ENCODE measurements at regions not wholly inside any gene's neighbourhood (a gene's known extent, or its start where the extent isn't known, plus 50 kb on each side); places are given as distances from the start of the nearest gene placed in this dataset.

- intact Hi-C loops (cut with DNase I; ENCODE audit: low total_unique reads) (loop anchor here (5.0 kb wide), 1 partner anchor 1722 kb away; no protein-coding TSS in a partner anchor), in situ Hi-C loops (cut with MboI; ENCODE audit: low sequenced_read_pairs in 4 of 4) (loop anchor here in 3 of 4 donors (5.0 to 25.0 kb wide), 4 partner anchors 109 to 142 kb away; partner anchors contain the start of genes HNRNPU (in 2 of the 3) and COX20 (in 1 of the 3))
- no peak for DNase-seq
- Histone ChIP-seq H3K4me3 (no peak overlapping the region), H3K36me3 (no peaks in the 10 kb centered on the region), H3K27me3 (no peaks in the 10 kb centered on the region), H3K27ac (peak overlapping the region in 1 of 4 donors; percentile 19), H3K9me3 (no peaks in the 10 kb centered on the region), H3K4me1 (peaks cover 7% of the 10 kb centered on the region in 2 donors)
- TF ChIP-seq CTCF (IDR thresholded peaks at IDR 0.05 in 4 of 5, conservative IDR thresholded peaks at IDR 0.05 in 1 of 5) (no peak), POLR2A (IDR thresholded peaks at IDR 0.05) (no peak)
- no peak for ATAC-seq
These were observed 109.8 kb upstream of the HNRNPU start for GRCh38 chr1:244974106-244974505.

GRCh38 chr1:244971552-244972216, 107.3 kb upstream of the HNRNPU start:
- H3K27me3 ChIP-seq, result no peaks in the 10 kb centered on the region
- ATAC-seq (no peak), DNase-seq (no peak)
- intact Hi-C loops (cut with DNase I; ENCODE audit: low total_unique reads), result loop anchor here (1.0 to 5.0 kb wide), 4 partner anchors 69 to 1719 kb away; partner anchors contain the start of genes DESI2 and HNRNPU
- H3K27ac ChIP-seq, result peak overlapping the region; percentile 98 to 100 (median 98)
- in situ Hi-C loops (cut with MboI; ENCODE audit: low sequenced_read_pairs in 4 of 4), result loop anchor here in 3 of 4 donors (5.0 to 25.0 kb wide), 4 partner anchors 107 to 139 kb away; partner anchors contain the start of genes HNRNPU (in 2 of the 3) and COX20 (in 1 of the 3)
- H3K36me3 ChIP-seq, result no peaks in the 10 kb centered on the region
- TF ChIP-seq CTCF (IDR thresholded peaks at IDR 0.05 in 4 of 5, conservative IDR thresholded peaks at IDR 0.05 in 1 of 5) (no peak), POLR2A (IDR thresholded peaks at IDR 0.05) (no peak)
- H3K4me1 ChIP-seq, result peaks cover 20% of the 10 kb centered on the region in 2 donors
- H3K9me3 ChIP-seq, result no peaks in the 10 kb centered on the region
- peak overlapping the region; percentile 67 to 84 (median 79) for H3K4me3 ChIP-seq

GRCh38 chr1:244970744-244971551, 106.6 kb upstream of the HNRNPU start:
- H3K27me3 ChIP-seq, result no peaks in the 10 kb centered on the region
- in situ Hi-C loops (cut with MboI; ENCODE audit: low sequenced_read_pairs in 4 of 4) (loop anchor here in 3 of 4 donors (5.0 to 25.0 kb wide), 4 partner anchors 106 to 139 kb away; partner anchors contain the start of genes HNRNPU (in 2 of the 3) and COX20 (in 1 of the 3)), intact Hi-C loops (cut with DNase I; ENCODE audit: low total_unique reads) (loop anchor here (1.0 to 5.0 kb wide), 5 partner anchors 52 to 1719 kb away; partner anchors contain the start of genes COX20, DESI2 and HNRNPU)
- DNase-seq (peak; percentile 93 to 97), ATAC-seq (peak; percentile 78 to 82)
- peak overlapping the region; percentile 98 to 100 (median 98) for H3K27ac ChIP-seq
- H3K9me3 ChIP-seq, result no peaks in the 10 kb centered on the region
- H3K4me1 ChIP-seq, result peaks cover 20 to 22% of the 10 kb centered on the region in 2 donors
- no peaks in the 10 kb centered on the region for H3K36me3 ChIP-seq
- H3K4me3 ChIP-seq, result peak overlapping the region; percentile 67 to 84 (median 79)
- peak; percentile 73 to 80 for TF ChIP-seq POLR2A (IDR thresholded peaks at IDR 0.05)
- TF ChIP-seq CTCF (IDR thresholded peaks at IDR 0.05 in 4 of 5, conservative IDR thresholded peaks at IDR 0.05 in 1 of 5), result peak; percentile 29 to 75 (median 63)

GRCh38 chr1:244970236-244970743, 105.9 kb upstream of the HNRNPU start:
- in situ Hi-C loops (cut with MboI; ENCODE audit: low sequenced_read_pairs in 4 of 4), result loop anchor here in 3 of 4 donors (5.0 to 25.0 kb wide), 4 partner anchors 105 to 138 kb away; partner anchors contain the start of genes HNRNPU (in 2 of the 3) and COX20 (in 1 of the 3)
- DNase-seq, result no peak

More at GRCh38 chr1:244970236-244970743, 105.9 kb upstream of the HNRNPU start:
- H3K9me3 ChIP-seq, result no peaks in the 10 kb centered on the region
- peak; percentile 45 to 83 for ATAC-seq
- H3K27me3 ChIP-seq, result no peaks in the 10 kb centered on the region
- no peaks in the 10 kb centered on the region for H3K36me3 ChIP-seq
- no peak for TF ChIP-seq CTCF (IDR thresholded peaks at IDR 0.05 in 4 of 5, conservative IDR thresholded peaks at IDR 0.05 in 1 of 5)
- peak; percentile 85 to 88 for TF ChIP-seq POLR2A (IDR thresholded peaks at IDR 0.05)
- H3K4me3 ChIP-seq, result peak overlapping the region; percentile 67 to 84 (median 79)
- intact Hi-C loops (cut with DNase I; ENCODE audit: low total_unique reads), result loop anchor here (1.0 to 5.0 kb wide), 4 partner anchors 51 to 1718 kb away; partner anchors contain the start of genes COX20 and DESI2
- H3K4me1 ChIP-seq, result peaks cover 27 to 29% of the 10 kb centered on the region in 2 donors
- peak overlapping the region; percentile 98 to 100 (median 98) for H3K27ac ChIP-seq
